H1 (cell line): ENCODE measurements at regions not wholly inside any gene's neighbourhood (a gene's known extent, or its start where the extent isn't known, plus 50 kb on each side); places are given as distances from the start of the nearest gene placed in this dataset.

Experiments used
- CBX5 ChIP-seq: fragments of 300-800, 300-1000 bp; sonication (generic); IDR thresholded peaks from 2 replicates; pipeline ENCODE4 v1.7.1; 2016; ENCODE audit warnings: antibody characterized with exemption, low read length, low read depth
- CBX8 ChIP-seq: fragments of 300-800, 300-1000 bp; sonication (generic); IDR thresholded peaks from 2 replicates; pipeline ENCODE4 v1.7.1; 2016; ENCODE audit warnings: low read depth, low read length, borderline replicate concordance
- FOSL1 ChIP-seq: IDR thresholded peaks from 2 replicates; pipeline ENCODE4 v1.6.1; 2011; ENCODE audit warnings: mild to moderate bottlenecking, low read depth, low read length, moderate library complexity; ENCODE audit not compliant: insufficient read depth
- SUZ12 ChIP-seq: fragments of 200-600 bp; sonication (generic); IDR thresholded peaks from 2 replicates; pipeline ENCODE4 v1.6.1; 2012; ENCODE audit warnings: mild to moderate bottlenecking, inconsistent platforms, low read length, moderate library complexity, mixed read lengths

- TF ChIP-seq SUZ12 (no peak), FOSL1 (no peak), CBX8 (no peak), CBX5 (no peak)
These were observed 502.5 kb downstream of the TECRL start (continued) for GRCh38 chr4:63906660-63907183.
